ENCODE measurements at regions not wholly inside any gene's neighbourhood (a gene's known extent, or its start where the extent isn't known, plus 50 kb on each side); places are given as distances from the start of the nearest gene placed in this dataset.
"Not testable (repeated sequence)": the region's sequence is repeated elsewhere in the genome, so short reads cannot be mapped to it uniquely, and the experiment has no call there.

DNA sequence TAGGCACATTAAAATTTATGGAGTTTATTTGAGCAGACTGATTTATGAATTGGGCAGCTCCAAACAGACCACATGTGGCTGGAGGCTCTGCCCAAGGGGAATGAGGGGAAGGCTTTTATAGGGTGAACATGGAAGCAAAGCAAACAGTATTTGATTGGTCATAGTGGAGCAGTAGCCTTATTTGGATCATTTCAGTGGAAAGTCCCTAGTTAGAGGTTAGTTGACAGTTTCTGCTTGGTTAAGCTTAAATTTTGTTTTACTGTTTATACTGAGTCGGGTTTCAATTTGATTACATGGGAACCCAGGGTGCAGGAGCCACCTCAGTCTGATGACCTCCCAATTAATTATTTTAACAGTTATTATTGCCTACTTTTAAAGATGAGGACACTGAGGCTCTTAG is 140.5 kb downstream of the NDFIP2 start:
- Histone ChIP-seq H3K9me3 (ENCODE audit: control insufficient read depth, insufficient read depth, low read length) (no peaks in the 10 kb centered on the region), H3K27ac (ENCODE audit: low read depth, low read length) (no peak overlapping the region), H3K27me3 (ENCODE audit: control insufficient read depth, insufficient read depth, low read length) (no peaks in the 10 kb centered on the region), H3K4me3 (ENCODE audit: low read depth, low read length) (no peak overlapping the region)
- CTCF ChIA-PET = no interaction called here
- no peak for TF ChIP-seq CTCF (IDR thresholded peaks at IDR 0.05; ENCODE audit: low read depth, low read length)
- no peak for DNase-seq (ENCODE audit: low read depth, low spot score)
- POLR2A ChIA-PET = no interaction called here

- no peak overlapping the region for H3K4me3 ChIP-seq (ENCODE audit: low read depth, low read length)
- H3K9me3 ChIP-seq (ENCODE audit: control insufficient read depth, insufficient read depth, low read length) = no peaks in the 10 kb centered on the region
- CTCF ChIA-PET = no interaction called here
- POLR2A ChIA-PET = no interaction called here
- no peak for DNase-seq (ENCODE audit: low read depth, low spot score)
- TF ChIP-seq CTCF (IDR thresholded peaks at IDR 0.05; ENCODE audit: low read depth, low read length) = no peak
- no peaks in the 10 kb centered on the region for H3K27me3 ChIP-seq (ENCODE audit: control insufficient read depth, insufficient read depth, low read length)
- H3K27ac ChIP-seq (ENCODE audit: low read depth, low read length) = no peak overlapping the region
Measured at GRCh38 chr13:79614250-79614918, 133.4 kb downstream of the NDFIP2 start.

GRCh38 chr13:79612604-79613003 is 131.6 kb downstream of the NDFIP2 start:
- no peak overlapping the region for H3K4me3 ChIP-seq (ENCODE audit: low read depth, low read length)
- ChIA-PET POLR2A (no interaction called here), CTCF (no interaction called here)
- H3K27ac ChIP-seq (ENCODE audit: low read depth, low read length) = no peak overlapping the region
- no peak for TF ChIP-seq CTCF (IDR thresholded peaks at IDR 0.05; ENCODE audit: low read depth, low read length)
- H3K9me3 ChIP-seq (ENCODE audit: control insufficient read depth, insufficient read depth, low read length) = no peaks in the 10 kb centered on the region
- H3K27me3 ChIP-seq (ENCODE audit: control insufficient read depth, insufficient read depth, low read length) = no peaks in the 10 kb centered on the region
- DNase-seq (ENCODE audit: low read depth, low spot score) = no peak

DNA sequence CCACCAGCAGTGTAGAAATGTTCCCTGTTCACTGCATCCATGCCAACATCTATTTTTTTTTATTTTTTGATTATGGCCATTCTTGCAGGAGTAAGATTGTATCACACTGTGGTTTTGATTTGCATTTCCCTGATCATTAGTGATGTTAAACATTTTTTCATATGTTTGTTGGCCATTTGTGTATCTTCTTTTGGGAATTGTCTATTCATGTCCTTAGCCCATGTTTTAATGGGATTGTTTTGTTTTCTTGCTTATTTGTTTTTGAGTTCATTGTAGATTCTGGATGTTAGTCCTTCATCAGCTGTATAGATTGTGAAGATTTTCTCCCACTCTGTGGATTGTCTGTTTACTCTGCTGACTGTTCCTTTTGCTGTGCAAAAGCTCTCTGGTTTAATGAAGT is 126.9 kb downstream of the NDFIP2 start:
- H3K9me3 ChIP-seq (ENCODE audit: control insufficient read depth, insufficient read depth, low read length); H3K27me3 ChIP-seq (ENCODE audit: control insufficient read depth, insufficient read depth, low read length); CTCF ChIA-PET; H3K27ac ChIP-seq (ENCODE audit: low read depth, low read length); DNase-seq (ENCODE audit: low read depth, low spot score); POLR2A ChIA-PET; H3K4me3 ChIP-seq (ENCODE audit: low read depth, low read length): not testable (repeated sequence)

All from AG04450 (cell line).